Fibroblast of lung (primary cell): ENCODE measurements at regions not wholly inside any gene's neighbourhood (a gene's known extent, or its start where the extent isn't known, plus 50 kb on each side); places are given as distances from the start of the nearest gene placed in this dataset.

Experiments used
- CTCF ChIP-seq, 2 donors: IDR thresholded peaks in 1 of 2; conservative IDR thresholded peaks in 1 of 2; 1 replicate in 1 of 2; 2 replicates in 1 of 2; pipeline ENCODE4 v1.5.1; 2011 to 2012; ENCODE audit warnings: low read length in 2 of 2, control low read depth in 1 of 2, inconsistent platforms in 1 of 2, low read depth in 1 of 2, mild to moderate bottlenecking in 1 of 2
- EZH2 ChIP-seq: IDR thresholded peaks from 2 replicates; pipeline ENCODE4 v1.5.1; 2012; ENCODE audit warnings: low read length, control low read depth, mild to moderate bottlenecking; ENCODE audit errors: missing control alignments

- no peak for TF ChIP-seq CTCF (conservative IDR thresholded peaks at IDR 0.05 in 1 of 2, IDR thresholded peaks at IDR 0.05 in 1 of 2; ENCODE audit: low read depth in 1 of 2, low read length in 2 of 2)
- TF ChIP-seq EZH2, result no peak
These were observed 294.8 kb downstream of the SNX13 start for GRCh38 chr7:17645500-17645899.
